Gastroesophageal sphincter (tissue), 3 donors: ENCODE measurements at regions not wholly inside any gene's neighbourhood (a gene's known extent, or its start where the extent isn't known, plus 50 kb on each side); places are given as distances from the start of the nearest gene placed in this dataset.

Source experiments
- EP300 ChIP-seq: sonication (generic); formaldehyde crosslinking; IDR thresholded peaks from one replicate; pipeline ENCODE4 v1.6.1; 2017; ENCODE audit warnings: antibody characterized with exemption, mild to moderate bottlenecking
- POLR2A ChIP-seq, 2 donors: fragments of 450-650 bp; IDR thresholded peaks; one replicate each; pipeline ENCODE4 v1.6.1; 2017; ENCODE audit warnings: antibody characterized with exemption in 2 of 2, mild to moderate bottlenecking in 2 of 2, moderate library complexity in 1 of 2
- POLR2AphosphoS5 ChIP-seq: sonication (generic); formaldehyde crosslinking; IDR thresholded peaks from one replicate; pipeline ENCODE4 v1.6.1; 2017; ENCODE audit warnings: antibody characterized with exemption
- TF ChIP-seq, protein P1 (sequence below), 4 experiments: fragments of 200-600 bp in 2 of 4; fragments of 450-650 bp in 2 of 4; sonication (generic) in 1 of 4; IDR thresholded peaks; one replicate each; pipeline ENCODE4 v1.5.1; 2017 to 2019; ENCODE audit warnings: antibody characterized with exemption in 4 of 4, mild to moderate bottlenecking in 2 of 4, moderate library complexity in 2 of 4

GRCh38 chr6:11439876-11440275 lies 97.7 kb upstream of the TMEM170B start:
- TF ChIP-seq POLR2A (IDR thresholded peaks at IDR 0.05) (no peak), EP300 (no peak), POLR2AphosphoS5 (no peak)
- TF ChIP-seq, protein P1, sequence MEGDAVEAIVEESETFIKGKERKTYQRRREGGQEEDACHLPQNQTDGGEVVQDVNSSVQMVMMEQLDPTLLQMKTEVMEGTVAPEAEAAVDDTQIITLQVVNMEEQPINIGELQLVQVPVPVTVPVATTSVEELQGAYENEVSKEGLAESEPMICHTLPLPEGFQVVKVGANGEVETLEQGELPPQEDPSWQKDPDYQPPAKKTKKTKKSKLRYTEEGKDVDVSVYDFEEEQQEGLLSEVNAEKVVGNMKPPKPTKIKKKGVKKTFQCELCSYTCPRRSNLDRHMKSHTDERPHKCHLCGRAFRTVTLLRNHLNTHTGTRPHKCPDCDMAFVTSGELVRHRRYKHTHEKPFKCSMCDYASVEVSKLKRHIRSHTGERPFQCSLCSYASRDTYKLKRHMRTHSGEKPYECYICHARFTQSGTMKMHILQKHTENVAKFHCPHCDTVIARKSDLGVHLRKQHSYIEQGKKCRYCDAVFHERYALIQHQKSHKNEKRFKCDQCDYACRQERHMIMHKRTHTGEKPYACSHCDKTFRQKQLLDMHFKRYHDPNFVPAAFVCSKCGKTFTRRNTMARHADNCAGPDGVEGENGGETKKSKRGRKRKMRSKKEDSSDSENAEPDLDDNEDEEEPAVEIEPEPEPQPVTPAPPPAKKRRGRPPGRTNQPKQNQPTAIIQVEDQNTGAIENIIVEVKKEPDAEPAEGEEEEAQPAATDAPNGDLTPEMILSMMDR (IDR thresholded peaks at IDR 0.05) = no peak
